ENCODE measurements at regions not wholly inside any gene's neighbourhood (a gene's known extent, or its start where the extent isn't known, plus 50 kb on each side); places are given as distances from the start of the nearest gene placed in this dataset.
"Not testable (repeated sequence)": the region's sequence is repeated elsewhere in the genome, so short reads cannot be mapped to it uniquely, and the experiment has no call there.

- H2BK120ac ChIP-seq (ENCODE audit: low read depth, low read length); H2BK5ac ChIP-seq (ENCODE audit: low read length); H4K5ac ChIP-seq (ENCODE audit: low read length); H3K4ac ChIP-seq (ENCODE audit: low read depth, low read length); H3K4me3 ChIP-seq (ENCODE audit: low read length); H3K56ac ChIP-seq (ENCODE audit: low read length); H3K23ac ChIP-seq (ENCODE audit: low read length); H3K79me2 ChIP-seq (ENCODE audit: control insufficient read depth, insufficient read depth, low read length); H3K36me3 ChIP-seq (ENCODE audit: control insufficient read depth, insufficient read depth, low read length); H3K79me1 ChIP-seq (ENCODE audit: low read length); H3K18ac ChIP-seq (ENCODE audit: low read length); H3K4me2 ChIP-seq (ENCODE audit: low read length); H3K27me3 ChIP-seq (ENCODE audit: insufficient read depth, low read length, poor library complexity); H2AK5ac ChIP-seq (ENCODE audit: low read length); H3K4me1 ChIP-seq (ENCODE audit: control insufficient read depth, low read depth, low read length); H2BK15ac ChIP-seq (replicated peaks; ENCODE audit: low read depth); H3K27ac ChIP-seq (ENCODE audit: low read depth, low read length); H4K8ac ChIP-seq (ENCODE audit: low read depth, low read length); H3K9ac ChIP-seq (ENCODE audit: low read length): not testable (repeated sequence)
- WGBS (ENCODE audit: extremely low coverage, insufficient coverage, low lambda C conversion rate) = no CpG with 5 or more reads among the region's 7 CpGs
- DNase-seq = peak; percentile 12
Measured at GRCh38 chr7:52328328-52328727, 707.1 kb upstream of the POM121L12 start.

GRCh38 chr7:52325237-52325636 lies 710.2 kb upstream of the POM121L12 start:
- H3K27me3 ChIP-seq (ENCODE audit: insufficient read depth, low read length, poor library complexity) = no peaks in the 10 kb centered on the region
- no peak overlapping the region for H3K56ac ChIP-seq (ENCODE audit: low read length)
- no peak overlapping the region for H2BK5ac ChIP-seq (ENCODE audit: low read length)
- DNase-seq = no peak
- H3K4ac ChIP-seq (ENCODE audit: low read depth, low read length) = no peak overlapping the region
- no peaks in the 10 kb centered on the region for H3K79me1 ChIP-seq (ENCODE audit: low read length)
- H2AK5ac ChIP-seq (ENCODE audit: low read length) = no peak overlapping the region
- no peak overlapping the region for H3K4me3 ChIP-seq (ENCODE audit: low read length)
- no peaks in the 10 kb centered on the region for H3K79me2 ChIP-seq (ENCODE audit: control insufficient read depth, insufficient read depth, low read length)
- H3K23ac ChIP-seq (ENCODE audit: low read length) = no peak overlapping the region
- H2BK15ac ChIP-seq (replicated peaks; ENCODE audit: low read depth) = no peak overlapping the region
- no peak overlapping the region for H4K5ac ChIP-seq (ENCODE audit: low read length)
- no peak overlapping the region for H2BK120ac ChIP-seq (ENCODE audit: low read depth, low read length)
- no peak overlapping the region for H4K8ac ChIP-seq (ENCODE audit: low read depth, low read length)
- no peaks in the 10 kb centered on the region for H3K4me1 ChIP-seq (ENCODE audit: control insufficient read depth, low read depth, low read length)
- WGBS (ENCODE audit: extremely low coverage, insufficient coverage, low lambda C conversion rate) = no CpG with 5 or more reads among the region's 1 CpG
- H3K27ac ChIP-seq (ENCODE audit: low read depth, low read length) = no peak overlapping the region
- no peak overlapping the region for H3K4me2 ChIP-seq (ENCODE audit: low read length)
- no peaks in the 10 kb centered on the region for H3K36me3 ChIP-seq (ENCODE audit: control insufficient read depth, insufficient read depth, low read length)
- no peak overlapping the region for H3K18ac ChIP-seq (ENCODE audit: low read length)
- H3K9ac ChIP-seq (ENCODE audit: low read length) = no peak overlapping the region

GRCh38 chr7:52323202-52323746 lies 712.2 kb upstream of the POM121L12 start:
- no peak overlapping the region for H3K56ac ChIP-seq (ENCODE audit: low read length)
- no peaks in the 10 kb centered on the region for H3K79me1 ChIP-seq (ENCODE audit: low read length)
- H3K27ac ChIP-seq (ENCODE audit: low read depth, low read length) = no peak overlapping the region
- no peak for DNase-seq
- H3K79me2 ChIP-seq (ENCODE audit: control insufficient read depth, insufficient read depth, low read length) = no peaks in the 10 kb centered on the region
- no peak overlapping the region for H3K23ac ChIP-seq (ENCODE audit: low read length)
- H3K27me3 ChIP-seq (ENCODE audit: insufficient read depth, low read length, poor library complexity) = no peaks in the 10 kb centered on the region
- no peak overlapping the region for H3K4me3 ChIP-seq (ENCODE audit: low read length)
- no peak overlapping the region for H2BK5ac ChIP-seq (ENCODE audit: low read length)
- no peak overlapping the region for H2BK120ac ChIP-seq (ENCODE audit: low read depth, low read length)
- H3K36me3 ChIP-seq (ENCODE audit: control insufficient read depth, insufficient read depth, low read length) = no peaks in the 10 kb centered on the region
- H3K18ac ChIP-seq (ENCODE audit: low read length) = no peak overlapping the region
- H2AK5ac ChIP-seq (ENCODE audit: low read length) = no peak overlapping the region
- WGBS (ENCODE audit: extremely low coverage, insufficient coverage, low lambda C conversion rate) = 100% methylated on average over 1 of the region's 1 CpG
- H4K5ac ChIP-seq (ENCODE audit: low read length) = no peak overlapping the region
- H4K8ac ChIP-seq (ENCODE audit: low read depth, low read length) = no peak overlapping the region
- H3K4me2 ChIP-seq (ENCODE audit: low read length) = no peak overlapping the region
- no peaks in the 10 kb centered on the region for H3K4me1 ChIP-seq (ENCODE audit: control insufficient read depth, low read depth, low read length)
- no peak overlapping the region for H2BK15ac ChIP-seq (replicated peaks; ENCODE audit: low read depth)
- no peak overlapping the region for H3K4ac ChIP-seq (ENCODE audit: low read depth, low read length)
- H3K9ac ChIP-seq (ENCODE audit: low read length) = no peak overlapping the region

GRCh38 chr7:52320610-52321009 lies 714.8 kb upstream of the POM121L12 start:
- Histone ChIP-seq H4K8ac (ENCODE audit: low read depth, low read length) (no peak overlapping the region), H3K79me1 (ENCODE audit: low read length) (no peaks in the 10 kb centered on the region), H3K27ac (ENCODE audit: low read depth, low read length) (no peak overlapping the region), H3K4ac (ENCODE audit: low read depth, low read length) (no peak overlapping the region), H4K5ac (ENCODE audit: low read length) (no peak overlapping the region), H2BK120ac (ENCODE audit: low read depth, low read length) (no peak overlapping the region), H3K23ac (ENCODE audit: low read length) (no peak overlapping the region), H3K27me3 (ENCODE audit: insufficient read depth, low read length, poor library complexity) (no peaks in the 10 kb centered on the region), H3K4me3 (ENCODE audit: low read length) (no peak overlapping the region), H3K79me2 (ENCODE audit: control insufficient read depth, insufficient read depth, low read length) (no peaks in the 10 kb centered on the region), H2BK15ac (replicated peaks; ENCODE audit: low read depth) (no peak overlapping the region), H3K36me3 (ENCODE audit: control insufficient read depth, insufficient read depth, low read length) (no peaks in the 10 kb centered on the region), H3K56ac (ENCODE audit: low read length) (no peak overlapping the region), H3K18ac (ENCODE audit: low read length) (no peak overlapping the region), H3K4me1 (ENCODE audit: control insufficient read depth, low read depth, low read length) (no peaks in the 10 kb centered on the region), H3K9ac (ENCODE audit: low read length) (no peak overlapping the region), H2BK5ac (ENCODE audit: low read length) (no peak overlapping the region), H3K4me2 (ENCODE audit: low read length) (no peak overlapping the region), H2AK5ac (ENCODE audit: low read length) (no peak overlapping the region)
- no CpG with 5 or more reads among the region's 2 CpGs for WGBS (ENCODE audit: extremely low coverage, insufficient coverage, low lambda C conversion rate)
- no peak for DNase-seq

GRCh38 chr7:52317921-52318320 lies 717.5 kb upstream of the POM121L12 start:
- H3K4ac ChIP-seq (ENCODE audit: low read depth, low read length) = no peak overlapping the region
- WGBS (ENCODE audit: extremely low coverage, insufficient coverage, low lambda C conversion rate) = no CpG with 5 or more reads among the region's 1 CpG
- H4K8ac ChIP-seq (ENCODE audit: low read depth, low read length) = no peak overlapping the region
- no peak overlapping the region for H2BK15ac ChIP-seq (replicated peaks; ENCODE audit: low read depth)
- no peak overlapping the region for H4K5ac ChIP-seq (ENCODE audit: low read length)
- no peak overlapping the region for H2AK5ac ChIP-seq (ENCODE audit: low read length)
- no peaks in the 10 kb centered on the region for H3K4me1 ChIP-seq (ENCODE audit: control insufficient read depth, low read depth, low read length)
- no peaks in the 10 kb centered on the region for H3K79me2 ChIP-seq (ENCODE audit: control insufficient read depth, insufficient read depth, low read length)
- H3K36me3 ChIP-seq (ENCODE audit: control insufficient read depth, insufficient read depth, low read length) = no peaks in the 10 kb centered on the region
- no peaks in the 10 kb centered on the region for H3K79me1 ChIP-seq (ENCODE audit: low read length)
- H3K27ac ChIP-seq (ENCODE audit: low read depth, low read length) = no peak overlapping the region
- no peak overlapping the region for H3K23ac ChIP-seq (ENCODE audit: low read length)
- no peak overlapping the region for H3K9ac ChIP-seq (ENCODE audit: low read length)
- DNase-seq = no peak
- no peak overlapping the region for H2BK120ac ChIP-seq (ENCODE audit: low read depth, low read length)
- H2BK5ac ChIP-seq (ENCODE audit: low read length) = no peak overlapping the region
- H3K56ac ChIP-seq (ENCODE audit: low read length) = no peak overlapping the region
- H3K4me3 ChIP-seq (ENCODE audit: low read length) = no peak overlapping the region
- no peak overlapping the region for H3K4me2 ChIP-seq (ENCODE audit: low read length)
- no peaks in the 10 kb centered on the region for H3K27me3 ChIP-seq (ENCODE audit: insufficient read depth, low read length, poor library complexity)
- H3K18ac ChIP-seq (ENCODE audit: low read length) = no peak overlapping the region

GRCh38 chr7:52311886-52312285 lies 723.5 kb upstream of the POM121L12 start:
- Histone ChIP-seq H2BK120ac (ENCODE audit: low read depth, low read length) (no peak overlapping the region), H3K27me3 (ENCODE audit: insufficient read depth, low read length, poor library complexity) (no peaks in the 10 kb centered on the region), H2BK5ac (ENCODE audit: low read length) (no peak overlapping the region), H3K27ac (ENCODE audit: low read depth, low read length) (no peak overlapping the region), H2BK15ac (replicated peaks; ENCODE audit: low read depth) (no peak overlapping the region), H3K23ac (ENCODE audit: low read length) (no peak overlapping the region), H3K79me2 (ENCODE audit: control insufficient read depth, insufficient read depth, low read length) (no peaks in the 10 kb centered on the region), H3K4ac (ENCODE audit: low read depth, low read length) (no peak overlapping the region), H4K5ac (ENCODE audit: low read length) (no peak overlapping the region), H3K79me1 (ENCODE audit: low read length) (no peaks in the 10 kb centered on the region), H4K8ac (ENCODE audit: low read depth, low read length) (no peak overlapping the region), H3K18ac (ENCODE audit: low read length) (no peak overlapping the region), H2AK5ac (ENCODE audit: low read length) (no peak overlapping the region), H3K4me2 (ENCODE audit: low read length) (no peak overlapping the region), H3K4me3 (ENCODE audit: low read length) (no peak overlapping the region), H3K56ac (ENCODE audit: low read length) (no peak overlapping the region), H3K9ac (ENCODE audit: low read length) (no peak overlapping the region), H3K4me1 (ENCODE audit: control insufficient read depth, low read depth, low read length) (no peaks in the 10 kb centered on the region), H3K36me3 (ENCODE audit: control insufficient read depth, insufficient read depth, low read length) (no peaks in the 10 kb centered on the region)
- no peak for DNase-seq
